ENCODE measurements at regions not wholly inside any gene's neighbourhood (a gene's known extent, or its start where the extent isn't known, plus 50 kb on each side); places are given as distances from the start of the nearest gene placed in this dataset.

- DNase-seq (ENCODE audit: low spot score), result no peak
- CTCF ChIA-PET, result interaction anchor here (0.6 kb wide), 1 partner anchor 658 kb away, joined by 4 read pairs; no protein-coding TSS in a partner anchor
- H3K27ac ChIP-seq, result no peak overlapping the region
- TF ChIP-seq CTCF (conservative IDR thresholded peaks at IDR 0.05; ENCODE audit: low read depth), result no peak
- POLR2A ChIA-PET (ENCODE audit: low non-redundant PET), result no interaction called here
Measured at GRCh38 chr1:98345417-98345816, 316.1 kb upstream of the SNX7 start.

GRCh38 chr1:98344731-98345130 lies 316.8 kb upstream of the SNX7 start:
- CTCF ChIA-PET, result no interaction called here
- POLR2A ChIA-PET (ENCODE audit: low non-redundant PET), result no interaction called here
- DNase-seq (ENCODE audit: low spot score), result no peak
- H3K27ac ChIP-seq, result no peak overlapping the region
- TF ChIP-seq CTCF (conservative IDR thresholded peaks at IDR 0.05; ENCODE audit: low read depth), result no peak

- ChIA-PET CTCF (no interaction called here), POLR2A (ENCODE audit: low non-redundant PET) (no interaction called here)
- no peak for TF ChIP-seq CTCF (conservative IDR thresholded peaks at IDR 0.05; ENCODE audit: low read depth)
- H3K27ac ChIP-seq, result no peak overlapping the region
- no peak for DNase-seq (ENCODE audit: low spot score)
Measured at GRCh38 chr1:98342566-98342965, 319.0 kb upstream of the SNX7 start.

GRCh38 chr1:98340511-98340910 lies 321.0 kb upstream of the SNX7 start:
- POLR2A ChIA-PET (ENCODE audit: low non-redundant PET), result no interaction called here
- CTCF ChIA-PET, result no interaction called here
- TF ChIP-seq CTCF (conservative IDR thresholded peaks at IDR 0.05; ENCODE audit: low read depth), result no peak

GRCh38 chr1:98336472-98337083 lies 324.9 kb upstream of the SNX7 start:
- DNase-seq (ENCODE audit: low spot score), result no peak
- ChIA-PET POLR2A (ENCODE audit: low non-redundant PET) (no interaction called here), CTCF (no interaction called here)
- no peak for TF ChIP-seq CTCF (conservative IDR thresholded peaks at IDR 0.05; ENCODE audit: low read depth)
- H3K27ac ChIP-seq, result no peak overlapping the region

More at GRCh38 chr1:98340511-98340910, 321.0 kb upstream of the SNX7 start:
- no peak overlapping the region for H3K27ac ChIP-seq
- no peak for DNase-seq (ENCODE audit: low spot score)

- POLR2A ChIA-PET (ENCODE audit: low non-redundant PET), result no interaction called here
Measured at GRCh38 chr1:98333936-98334335, 327.6 kb upstream of the SNX7 start.

More at GRCh38 chr1:98333936-98334335, 327.6 kb upstream of the SNX7 start:
- no peak overlapping the region for H3K27ac ChIP-seq
- DNase-seq (ENCODE audit: low spot score), result no peak
- CTCF ChIA-PET, result no interaction called here
- TF ChIP-seq CTCF (conservative IDR thresholded peaks at IDR 0.05; ENCODE audit: low read depth), result no peak

All from RWPE1 (cell line).